HFFc6 (cell line): ENCODE measurements at regions not wholly inside any gene's neighbourhood (a gene's known extent, or its start where the extent isn't known, plus 50 kb on each side); places are given as distances from the start of the nearest gene placed in this dataset.

Source experiments
- DNase-seq: peaks from one replicate; pipeline ENCODE4 v3.0.0-alpha.2; 2018
- H3K27ac Mint-ChIP-seq: 2 replicates; pipeline ENCODE4 v1.8.0; 2020; ENCODE audit warnings: mild to moderate bottlenecking, mixed read lengths
- H3K27me3 Mint-ChIP-seq: 2 replicates; pipeline ENCODE4 v1.8.0; 2021; ENCODE audit warnings: mild to moderate bottlenecking, moderate library complexity, mixed read lengths; ENCODE audit not compliant: insufficient read depth
- H3K36me3 Mint-ChIP-seq: 2 replicates; pipeline ENCODE4 v1.8.0; 2021; ENCODE audit warnings: low read depth, mixed read lengths
- H3K4me1 Mint-ChIP-seq: 2 replicates; pipeline ENCODE4 v1.8.0; 2020; ENCODE audit warnings: low read depth, mixed read lengths
- H3K4me3 Mint-ChIP-seq: 2 replicates; pipeline ENCODE4 v1.8.0; 2020; ENCODE audit warnings: mild to moderate bottlenecking, moderate library complexity, mixed read lengths
- H3K9me3 Mint-ChIP-seq: 2 replicates; pipeline ENCODE4 v1.8.0; 2020; ENCODE audit warnings: mild to moderate bottlenecking, mixed read lengths
- TF ChIP-seq, protein P1 (sequence below): fragments of 200-600 bp; sonication (generic); IDR thresholded peaks from 2 replicates; pipeline ENCODE4 v1.5.0; 2021; ENCODE audit warnings: antibody characterized with exemption, mild to moderate bottlenecking

DNA sequence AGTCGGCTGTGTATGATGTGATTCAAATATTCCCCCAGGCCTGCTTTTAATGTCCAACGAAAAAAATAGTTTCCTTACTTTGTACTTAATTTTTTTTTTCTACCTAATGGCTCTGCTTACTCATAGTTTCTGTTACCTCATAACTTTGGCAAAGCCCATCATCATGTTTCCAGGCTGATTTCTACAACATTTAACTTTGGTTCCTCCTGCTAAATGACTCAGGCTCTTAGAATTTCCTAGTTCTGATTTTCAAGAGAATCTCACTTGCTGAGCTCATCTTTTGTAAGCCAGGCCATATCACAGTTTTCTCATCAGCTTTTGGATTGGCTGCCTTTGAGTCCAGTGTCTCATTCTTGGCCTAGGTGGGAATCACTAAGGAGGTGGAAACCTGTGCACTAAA, 323.1 kb downstream of the HDGFL1 start:
- no peaks in the 10 kb centered on the region for H3K36me3 Mint-ChIP-seq
- peak overlapping the region; percentile 83 for H3K27ac Mint-ChIP-seq
- H3K4me1 Mint-ChIP-seq, result peaks cover 41% of the 10 kb centered on the region
- peak; percentile 96 for DNase-seq
- no peaks in the 10 kb centered on the region for H3K27me3 Mint-ChIP-seq
- peak overlapping the region; percentile 39; the same call in 1 of the 2 replicates for H3K4me3 Mint-ChIP-seq
- TF ChIP-seq, protein P1, sequence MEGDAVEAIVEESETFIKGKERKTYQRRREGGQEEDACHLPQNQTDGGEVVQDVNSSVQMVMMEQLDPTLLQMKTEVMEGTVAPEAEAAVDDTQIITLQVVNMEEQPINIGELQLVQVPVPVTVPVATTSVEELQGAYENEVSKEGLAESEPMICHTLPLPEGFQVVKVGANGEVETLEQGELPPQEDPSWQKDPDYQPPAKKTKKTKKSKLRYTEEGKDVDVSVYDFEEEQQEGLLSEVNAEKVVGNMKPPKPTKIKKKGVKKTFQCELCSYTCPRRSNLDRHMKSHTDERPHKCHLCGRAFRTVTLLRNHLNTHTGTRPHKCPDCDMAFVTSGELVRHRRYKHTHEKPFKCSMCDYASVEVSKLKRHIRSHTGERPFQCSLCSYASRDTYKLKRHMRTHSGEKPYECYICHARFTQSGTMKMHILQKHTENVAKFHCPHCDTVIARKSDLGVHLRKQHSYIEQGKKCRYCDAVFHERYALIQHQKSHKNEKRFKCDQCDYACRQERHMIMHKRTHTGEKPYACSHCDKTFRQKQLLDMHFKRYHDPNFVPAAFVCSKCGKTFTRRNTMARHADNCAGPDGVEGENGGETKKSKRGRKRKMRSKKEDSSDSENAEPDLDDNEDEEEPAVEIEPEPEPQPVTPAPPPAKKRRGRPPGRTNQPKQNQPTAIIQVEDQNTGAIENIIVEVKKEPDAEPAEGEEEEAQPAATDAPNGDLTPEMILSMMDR, result no peak
- H3K9me3 Mint-ChIP-seq, result no peaks in the 10 kb centered on the region

DNA sequence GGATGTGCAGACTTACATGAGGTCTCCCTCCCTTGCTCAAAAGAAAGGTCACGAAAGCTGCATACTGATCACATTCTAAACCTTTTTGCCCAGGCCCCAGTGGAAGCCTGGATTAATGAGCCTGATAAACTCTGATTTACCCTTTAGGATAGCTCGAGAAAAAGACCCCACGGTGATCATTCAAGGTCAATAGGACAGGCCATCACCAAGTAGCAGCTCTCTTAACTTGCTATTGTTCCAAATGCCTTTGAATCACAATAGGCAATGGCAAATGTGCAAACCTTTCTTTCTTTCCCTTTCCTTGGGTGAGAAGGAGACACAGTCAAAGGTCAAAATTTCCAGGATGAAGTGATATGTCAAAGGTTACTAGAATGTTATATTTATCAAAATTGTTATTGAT, 327.3 kb downstream of the HDGFL1 start:
- TF ChIP-seq, protein P1, result no peak
- DNase-seq, result no peak
- H3K4me3 Mint-ChIP-seq, result no peak overlapping the region
- H3K4me1 Mint-ChIP-seq, result peaks cover 22% of the 10 kb centered on the region
- no peaks in the 10 kb centered on the region for H3K27me3 Mint-ChIP-seq
- no peaks in the 10 kb centered on the region for H3K36me3 Mint-ChIP-seq
- H3K9me3 Mint-ChIP-seq, result no peaks in the 10 kb centered on the region
- H3K27ac Mint-ChIP-seq, result no peak overlapping the region

GRCh38 chr6:22899426-22899825, 330.1 kb downstream of the HDGFL1 start:
- H3K36me3 Mint-ChIP-seq, result no peaks in the 10 kb centered on the region
- H3K27ac Mint-ChIP-seq, result no peak overlapping the region
- DNase-seq, result no peak

DNA sequence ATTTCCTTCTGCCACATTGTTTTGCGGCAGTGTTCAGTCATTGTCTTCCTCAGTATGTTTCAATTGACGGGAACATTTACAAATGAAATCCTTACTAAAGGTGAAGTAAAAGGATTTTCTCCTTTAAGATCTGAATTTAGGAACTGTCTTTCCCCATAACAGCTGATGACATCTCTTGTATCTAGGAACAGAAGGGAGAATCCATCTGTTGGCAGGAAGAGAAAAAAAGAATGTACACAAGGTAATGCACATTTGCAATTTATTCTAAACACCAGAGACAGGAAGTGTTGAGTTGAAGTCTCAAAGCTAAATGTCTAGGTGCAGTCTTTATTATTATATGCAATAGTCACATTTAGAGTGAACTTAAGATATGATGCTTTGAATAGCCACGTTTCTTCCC, 334.5 kb downstream of the HDGFL1 start:
- H3K9me3 Mint-ChIP-seq, result no peaks in the 10 kb centered on the region
- TF ChIP-seq, protein P1, result no peak
- no peak for DNase-seq
- no peak overlapping the region for H3K27ac Mint-ChIP-seq
- H3K27me3 Mint-ChIP-seq, result no peaks in the 10 kb centered on the region
- no peaks in the 10 kb centered on the region for H3K36me3 Mint-ChIP-seq
- H3K4me3 Mint-ChIP-seq, result no peak overlapping the region
- H3K4me1 Mint-ChIP-seq, result peaks cover 15% of the 10 kb centered on the region

More at GRCh38 chr6:22899426-22899825, 330.1 kb downstream of the HDGFL1 start:
- Mint-ChIP-seq H3K27me3 (no peaks in the 10 kb centered on the region), H3K9me3 (no peaks in the 10 kb centered on the region), H3K4me3 (no peak overlapping the region), H3K4me1 (no peaks in the 10 kb centered on the region)
- TF ChIP-seq, protein P1, result no peak

DNA sequence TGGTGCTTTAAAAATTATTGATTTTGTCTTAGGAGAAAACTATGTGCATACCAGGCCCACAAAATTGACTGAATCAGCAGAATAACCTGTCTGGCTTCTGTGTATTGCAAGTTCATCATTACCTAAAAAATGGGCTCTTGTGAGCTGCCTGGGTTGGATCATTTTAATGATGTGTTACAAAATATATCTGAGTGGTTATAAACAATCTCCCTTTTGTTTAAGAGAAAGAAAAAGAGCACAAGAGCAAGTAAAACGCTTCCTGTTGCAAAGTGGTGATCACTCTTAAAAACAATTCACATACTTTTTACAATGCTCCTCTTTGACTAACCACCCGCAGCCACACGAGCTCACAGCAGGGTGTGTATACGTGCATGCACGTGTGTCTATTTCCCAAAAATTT, 335.1 kb downstream of the HDGFL1 start:
- no peaks in the 10 kb centered on the region for H3K36me3 Mint-ChIP-seq
- H3K27me3 Mint-ChIP-seq, result no peaks in the 10 kb centered on the region
- TF ChIP-seq, protein P1, result no peak
- no peak overlapping the region for H3K4me3 Mint-ChIP-seq
- DNase-seq, result no peak
- peaks cover 15% of the 10 kb centered on the region for H3K4me1 Mint-ChIP-seq
- no peak overlapping the region for H3K27ac Mint-ChIP-seq
- no peaks in the 10 kb centered on the region for H3K9me3 Mint-ChIP-seq

- Mint-ChIP-seq H3K27me3 (no peaks in the 10 kb centered on the region; the same call in 1 of the 2 replicates), H3K27ac (no peak overlapping the region), H3K4me1 (peaks cover 15% of the 10 kb centered on the region), H3K36me3 (no peaks in the 10 kb centered on the region), H3K9me3 (no peaks in the 10 kb centered on the region), H3K4me3 (no peak overlapping the region)
- TF ChIP-seq, protein P1, result peak; percentile 72
- peak; percentile 48 for DNase-seq
Measured at GRCh38 chr6:22906091-22906549, 336.8 kb downstream of the HDGFL1 start.
